LoVo (cell line): ENCODE measurements at regions not wholly inside any gene's neighbourhood (a gene's known extent, or its start where the extent isn't known, plus 50 kb on each side); places are given as distances from the start of the nearest gene placed in this dataset.

Source experiments
- DNase-seq: peaks from one replicate; pipeline ENCODE4 v3.0.0-alpha.2; 2016; ENCODE audit warnings: low spot score

DNA sequence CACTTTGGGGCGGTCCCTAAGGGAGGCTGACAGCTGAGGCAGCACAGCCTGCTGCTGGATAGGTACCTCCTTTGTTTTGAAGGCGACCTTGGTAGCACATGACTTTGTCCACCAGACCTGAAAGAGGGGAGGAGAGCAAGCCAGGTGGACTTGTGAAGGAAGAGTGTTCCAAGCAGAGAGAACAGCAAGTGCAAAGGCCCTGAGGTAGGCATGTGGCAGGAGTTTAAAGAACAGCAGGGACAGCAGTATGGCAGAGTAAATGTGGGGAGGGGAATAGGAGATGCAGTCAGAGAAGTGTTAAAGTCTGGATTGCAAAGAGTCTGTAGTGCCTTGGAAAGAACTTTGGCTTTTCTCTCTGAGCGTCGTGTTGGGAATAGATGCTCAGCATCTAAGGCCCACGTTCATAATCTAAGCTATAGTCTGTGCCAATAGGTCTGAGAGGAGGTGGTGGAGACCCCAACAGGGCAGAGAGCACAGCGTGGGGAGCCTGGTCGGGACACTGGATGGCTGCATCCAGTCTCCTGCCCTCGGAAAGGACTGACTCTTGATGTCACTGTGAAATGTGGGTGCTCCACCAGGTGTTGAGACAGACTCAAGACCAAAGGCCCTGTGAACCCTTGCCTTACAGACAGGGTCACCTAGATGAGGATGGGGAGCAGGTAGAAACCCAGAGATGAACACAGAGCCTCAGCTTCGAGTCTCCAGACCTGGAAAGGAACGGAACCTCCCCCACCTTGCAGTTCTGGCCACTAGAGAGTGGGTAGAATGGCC is 242.1 kb upstream of the PWP1 start:
- no peak for DNase-seq

GRCh38 chr12:107444771-107445170 is 240.8 kb upstream of the PWP1 start:
- no peak for DNase-seq

DNA sequence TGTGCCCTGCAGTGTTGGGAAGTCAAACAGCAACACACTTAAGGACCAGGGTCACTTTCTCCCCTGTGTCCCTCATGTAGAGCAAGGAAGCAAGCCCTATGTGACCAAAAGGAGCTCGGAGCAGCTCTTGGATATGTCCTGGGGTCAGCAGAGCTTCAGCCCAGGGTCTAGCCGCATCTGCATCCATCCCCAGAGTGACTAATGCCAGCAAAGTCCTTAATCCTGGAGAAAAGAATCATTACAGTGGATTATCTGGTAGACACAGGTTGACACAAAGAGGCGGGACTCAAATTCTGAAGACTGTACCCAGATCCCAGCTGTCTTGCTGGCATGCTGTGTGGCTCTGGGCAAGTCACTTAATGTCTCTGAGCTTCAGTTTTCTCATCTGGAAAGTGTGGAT is 239.1 kb upstream of the PWP1 start:
- no peak for DNase-seq

GRCh38 chr12:107447336-107447735 is 238.3 kb upstream of the PWP1 start:
- no peak for DNase-seq

GRCh38 chr12:107448198-107448597 is 237.4 kb upstream of the PWP1 start:
- no peak for DNase-seq

- DNase-seq: no peak
These were observed 235.7 kb upstream of the PWP1 start for GRCh38 chr12:107449891-107450290.

DNA sequence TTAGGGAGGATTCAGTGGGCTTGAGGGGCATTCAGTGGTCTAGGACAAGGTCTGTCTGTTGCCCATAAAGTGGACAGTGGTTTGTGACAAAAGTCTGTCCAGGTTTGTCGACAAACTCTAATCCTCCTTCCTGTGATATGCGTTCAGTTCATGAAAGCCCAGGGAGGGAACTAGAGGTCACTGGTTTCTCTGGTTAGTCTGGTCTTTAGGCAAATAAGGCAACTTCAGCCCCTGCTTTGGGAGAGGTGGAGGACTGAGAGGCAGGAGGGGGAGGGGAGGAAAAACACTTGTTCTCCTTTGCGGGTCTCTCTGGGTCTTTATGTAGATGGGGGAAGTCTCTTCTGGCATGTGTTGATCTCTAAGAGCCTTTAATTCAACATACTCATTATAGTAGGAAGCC is 235.1 kb upstream of the PWP1 start:
- no peak for DNase-seq

- no peak for DNase-seq
These were observed 234.4 kb upstream of the PWP1 start for GRCh38 chr12:107451246-107451645.

DNA sequence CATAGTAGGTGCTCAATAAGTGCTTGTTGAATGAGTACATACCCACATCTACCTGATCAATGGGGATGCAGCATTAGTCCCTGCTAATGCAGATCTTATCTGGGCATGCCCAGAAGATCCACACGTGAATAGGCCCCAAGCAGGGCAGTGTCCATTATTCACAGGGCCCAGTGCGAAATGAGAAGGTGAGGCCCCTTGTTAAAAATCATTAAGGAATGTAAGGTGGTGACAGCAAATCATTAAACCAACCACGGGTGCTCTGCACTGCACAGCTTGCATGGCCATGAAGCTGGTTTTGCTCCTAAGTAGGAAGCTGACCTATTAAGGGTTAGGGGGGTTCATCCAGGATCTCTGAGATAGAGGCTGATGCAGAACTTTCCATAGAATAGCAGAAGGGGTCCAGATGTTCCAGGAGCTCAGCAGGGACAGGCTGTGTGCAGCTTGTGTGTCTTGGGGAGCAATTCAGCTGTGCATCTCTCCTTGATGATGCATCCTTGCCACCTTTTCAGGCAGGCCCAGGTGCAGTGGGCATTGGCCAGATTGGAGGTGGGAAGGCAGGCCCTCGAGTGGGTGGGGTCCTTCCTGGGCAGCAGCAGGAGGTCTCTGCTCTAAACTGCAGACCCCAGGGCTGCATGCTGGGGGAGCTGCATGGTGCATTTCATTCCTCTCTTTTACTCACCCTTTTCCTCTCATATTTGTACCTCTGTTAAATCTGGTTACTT is 231.3 kb upstream of the PWP1 start:
- DNase-seq: no peak

GRCh38 chr12:107457362-107457935 is 228.2 kb upstream of the PWP1 start:
- DNase-seq: no peak

DNA sequence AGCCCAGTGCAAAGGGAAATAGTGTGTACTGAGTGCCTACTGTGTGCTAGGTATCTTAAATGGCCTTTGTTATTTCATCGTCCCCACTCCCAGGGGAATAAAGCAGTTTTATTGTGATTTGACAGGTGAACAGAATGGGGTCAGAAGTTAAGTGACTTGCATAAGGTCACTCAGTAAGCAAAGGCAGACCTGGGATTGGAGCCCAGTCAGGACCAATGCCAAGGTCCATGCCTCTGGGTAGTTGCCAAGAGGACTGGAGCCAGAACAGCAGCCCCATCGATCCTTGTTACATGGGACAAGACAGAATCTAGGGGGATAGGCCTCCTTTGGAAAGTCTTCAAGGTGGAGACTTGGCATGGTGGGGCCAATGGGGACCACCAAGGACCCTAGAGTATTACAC is 227.4 kb upstream of the PWP1 start:
- no peak for DNase-seq

DNA sequence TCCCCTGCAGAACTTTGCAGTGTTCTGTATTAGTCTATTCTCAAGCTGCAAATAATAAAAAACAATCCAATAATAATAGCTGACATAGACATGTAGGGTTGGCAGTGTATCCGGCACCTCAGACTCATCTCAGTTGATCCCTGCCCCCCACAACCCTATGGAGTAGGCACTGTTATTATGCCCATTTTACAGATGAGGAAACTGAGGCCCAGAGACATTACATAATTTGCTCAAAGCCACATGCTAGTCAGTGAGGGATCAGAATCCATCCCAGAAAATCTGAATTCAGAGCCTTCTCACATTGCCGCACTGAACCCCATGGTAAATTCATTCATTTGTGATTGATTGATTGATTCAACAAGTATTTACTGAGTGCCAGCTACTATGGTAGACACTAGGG is 226.6 kb upstream of the PWP1 start:
- DNase-seq: no peak

DNA sequence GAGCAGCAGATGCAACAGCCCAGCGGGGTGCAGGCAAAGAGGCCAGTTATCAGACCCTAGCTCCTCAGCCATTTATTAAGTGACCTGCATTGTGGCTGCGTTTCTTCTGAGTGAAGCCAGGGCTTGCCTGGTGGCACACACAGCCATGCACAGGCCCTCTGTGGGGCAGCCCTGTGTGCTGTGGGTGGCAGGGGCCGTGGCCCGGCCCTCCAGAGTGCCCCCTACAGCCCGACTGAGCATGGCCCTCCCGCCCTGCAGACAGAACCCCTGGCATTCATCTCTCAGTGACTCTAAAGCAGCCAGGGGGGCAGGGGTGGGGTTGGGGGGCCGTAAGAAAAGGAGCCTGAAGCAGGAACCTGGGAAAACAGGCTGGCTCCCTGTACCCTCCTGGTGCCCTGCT is 226.0 kb upstream of the PWP1 start:
- no peak for DNase-seq

GRCh38 chr12:107461222-107461975 is 224.2 kb upstream of the PWP1 start:
- DNase-seq: no peak

DNA sequence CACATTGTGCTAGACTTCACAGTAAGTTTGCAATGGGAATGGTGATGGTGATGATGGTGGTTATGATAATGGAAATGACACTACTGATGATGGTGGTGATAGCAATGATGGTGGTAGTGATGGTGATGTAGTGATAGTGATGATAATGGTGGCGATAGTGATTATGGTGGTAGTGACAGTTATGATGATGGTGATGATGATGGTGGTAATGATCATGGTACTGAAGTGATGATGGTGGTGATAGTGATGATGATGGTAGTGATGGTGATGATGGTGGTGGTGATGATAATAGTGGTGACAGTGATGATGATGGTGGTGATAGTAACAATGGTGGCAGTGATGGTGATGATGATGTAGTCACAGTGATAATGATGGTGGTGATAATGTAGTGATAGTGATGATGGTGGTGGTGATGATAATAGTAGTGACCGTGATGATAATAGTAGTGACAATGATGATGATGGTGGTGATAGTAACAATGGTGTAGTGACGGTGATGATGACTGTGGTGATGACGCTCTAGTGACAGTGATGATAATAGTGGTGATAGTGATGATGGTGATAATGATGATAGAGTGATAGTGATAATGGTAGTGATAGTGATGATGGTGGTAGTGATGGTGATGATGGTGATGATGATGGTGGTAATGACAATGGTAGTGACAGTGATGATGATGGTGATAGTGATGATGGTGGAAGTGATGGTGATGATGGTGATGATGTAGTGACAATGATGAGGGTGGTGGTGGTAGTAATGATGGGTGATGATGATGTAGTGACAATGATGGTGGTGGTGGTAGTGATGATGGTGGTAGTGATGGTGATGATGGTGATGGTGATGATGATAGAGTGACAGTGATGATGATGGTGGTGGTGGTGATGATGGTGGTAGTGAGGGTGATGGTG is 222.9 kb upstream of the PWP1 start:
- DNase-seq: no peak

DNA sequence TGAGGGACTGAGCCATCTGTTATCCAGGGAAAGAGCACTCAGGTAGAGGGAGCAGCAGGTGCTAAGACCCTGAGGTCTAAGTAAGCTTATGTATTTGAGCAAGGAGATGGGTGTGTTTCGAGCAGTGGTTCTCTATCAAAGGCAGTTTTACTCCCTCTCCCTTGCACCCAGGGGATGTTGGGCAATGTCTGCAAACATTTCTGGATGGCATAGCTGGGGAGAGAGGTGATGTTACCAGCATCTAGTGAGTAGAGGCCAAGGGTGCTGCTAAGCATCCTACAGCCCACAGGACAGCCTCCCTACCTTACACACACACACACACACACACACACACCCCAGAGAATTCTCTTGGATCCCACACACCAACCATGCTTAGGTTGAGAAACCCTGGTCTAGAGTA is 221.0 kb upstream of the PWP1 start:
- DNase-seq: no peak

DNA sequence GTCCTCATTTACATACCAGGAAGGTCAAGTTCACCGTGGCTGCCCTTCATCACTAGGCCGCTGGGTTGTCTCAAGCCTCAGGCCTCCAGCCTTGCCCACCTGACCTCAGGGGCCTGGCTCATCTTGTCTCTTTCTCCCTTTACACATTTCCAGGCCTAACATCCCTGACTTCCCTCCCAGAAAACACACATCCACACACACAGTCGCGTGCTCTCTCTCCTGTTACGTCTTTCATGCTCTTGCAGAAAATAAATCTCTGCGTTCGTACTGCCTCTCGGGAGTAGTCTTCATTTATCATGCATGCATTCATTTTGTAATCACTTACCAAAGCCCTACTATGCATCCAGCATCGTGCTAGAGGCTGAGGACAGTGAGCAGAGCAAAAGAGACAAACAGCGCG is 220.0 kb upstream of the PWP1 start:
- DNase-seq: no peak

- no peak for DNase-seq
These were observed 217.9 kb upstream of the PWP1 start for GRCh38 chr12:107467716-107468115.

DNA sequence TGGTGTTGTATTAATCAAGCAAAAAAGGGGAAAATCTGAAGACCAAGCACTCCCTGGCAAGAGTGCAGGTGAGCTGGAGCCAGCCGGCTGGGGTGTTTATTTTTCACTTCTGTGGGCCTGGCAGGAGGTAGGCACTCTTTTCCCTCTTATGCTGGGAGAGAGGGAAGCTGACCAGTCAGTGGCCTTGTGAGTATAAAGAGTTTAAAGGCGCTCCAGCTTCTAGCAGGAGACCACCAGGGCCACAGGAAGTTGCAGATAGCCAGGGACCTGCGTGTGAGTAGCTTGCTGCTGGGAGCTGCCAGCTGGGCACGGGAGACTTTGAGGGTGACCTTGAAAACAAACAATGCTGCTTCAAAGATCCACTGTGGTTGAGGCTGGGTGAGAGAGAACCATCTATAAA is 217.4 kb upstream of the PWP1 start:
- no peak for DNase-seq

DNA sequence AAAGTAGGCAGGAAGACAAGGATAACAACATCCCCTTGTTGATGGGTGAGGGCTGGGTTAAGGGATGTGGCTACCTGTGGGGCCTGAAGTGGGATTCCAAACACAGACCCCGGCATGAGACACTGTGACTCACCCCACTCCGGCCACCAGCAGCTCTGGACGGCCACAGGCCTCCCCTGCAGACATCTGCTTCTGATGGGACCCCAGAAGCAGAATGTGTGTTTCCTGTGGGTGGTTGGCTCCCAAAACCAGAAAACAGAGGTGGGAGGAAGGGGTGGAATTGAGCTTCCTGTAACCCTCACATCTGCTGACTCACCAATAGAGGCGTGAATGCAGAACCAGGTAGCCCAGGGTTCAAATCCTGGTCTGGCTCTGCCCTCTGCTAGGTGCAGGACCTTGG is 216.6 kb upstream of the PWP1 start:
- DNase-seq: no peak

- no peak for DNase-seq
These were observed 215.0 kb upstream of the PWP1 start for GRCh38 chr12:107470645-107471044.

DNA sequence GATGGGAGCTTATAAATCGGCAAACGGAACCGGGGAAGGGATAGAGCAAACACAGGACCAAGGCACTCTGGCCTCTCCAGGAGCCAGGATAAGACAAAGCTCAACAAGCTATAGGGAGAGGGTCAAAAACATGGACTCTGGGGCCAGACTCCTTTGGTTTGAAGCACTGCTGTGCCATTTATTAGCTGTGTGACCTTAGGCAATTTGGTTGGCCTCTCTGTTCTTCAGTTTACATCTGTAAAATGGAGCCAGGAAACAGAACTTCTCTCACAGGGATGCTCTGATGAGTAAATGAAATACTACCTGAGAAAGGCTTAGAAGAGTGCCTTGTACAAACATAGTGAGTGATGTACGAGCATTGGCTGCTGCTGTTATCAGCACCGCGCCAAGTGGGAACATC is 213.3 kb upstream of the PWP1 start:
- no peak for DNase-seq
